HG02884 (cell line): ENCODE measurements at regions not wholly inside any gene's neighbourhood (a gene's known extent, or its start where the extent isn't known, plus 50 kb on each side); places are given as distances from the start of the nearest gene placed in this dataset.

Source experiments
- ATAC-seq: cut with Tn5 transposase; IDR thresholded peaks from one replicate; pipeline ENCODE4 v1.9.1; 2021; ENCODE audit warnings: mild to moderate bottlenecking, moderate library complexity; ENCODE audit not compliant: unreplicated experiment

GRCh38 chr20:24718277-24718676 lies 230.8 kb upstream of the CST7 start:
- ATAC-seq = no peak

- no peak for ATAC-seq
These were observed 230.4 kb upstream of the CST7 start for GRCh38 chr20:24718696-24719095.

DNA sequence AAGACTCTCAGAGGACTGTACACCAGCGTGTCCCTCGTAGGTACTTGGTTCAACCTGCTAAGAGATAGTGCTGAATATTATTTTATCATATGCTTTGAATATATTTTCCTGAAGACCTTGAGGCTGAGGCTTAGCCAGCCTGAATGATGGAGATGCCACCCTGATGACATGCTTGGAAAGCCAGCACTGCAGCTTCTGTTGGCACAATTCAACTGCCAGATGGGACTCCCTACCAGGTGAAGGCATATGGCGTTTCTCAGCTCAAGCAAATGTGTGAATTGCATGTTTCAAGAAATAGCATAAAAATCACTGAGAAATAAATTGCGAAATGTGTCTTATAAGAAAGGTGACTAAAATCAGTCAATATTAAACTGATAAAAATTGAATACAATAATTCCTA lies 228.1 kb upstream of the CST7 start:
- ATAC-seq = no peak

DNA sequence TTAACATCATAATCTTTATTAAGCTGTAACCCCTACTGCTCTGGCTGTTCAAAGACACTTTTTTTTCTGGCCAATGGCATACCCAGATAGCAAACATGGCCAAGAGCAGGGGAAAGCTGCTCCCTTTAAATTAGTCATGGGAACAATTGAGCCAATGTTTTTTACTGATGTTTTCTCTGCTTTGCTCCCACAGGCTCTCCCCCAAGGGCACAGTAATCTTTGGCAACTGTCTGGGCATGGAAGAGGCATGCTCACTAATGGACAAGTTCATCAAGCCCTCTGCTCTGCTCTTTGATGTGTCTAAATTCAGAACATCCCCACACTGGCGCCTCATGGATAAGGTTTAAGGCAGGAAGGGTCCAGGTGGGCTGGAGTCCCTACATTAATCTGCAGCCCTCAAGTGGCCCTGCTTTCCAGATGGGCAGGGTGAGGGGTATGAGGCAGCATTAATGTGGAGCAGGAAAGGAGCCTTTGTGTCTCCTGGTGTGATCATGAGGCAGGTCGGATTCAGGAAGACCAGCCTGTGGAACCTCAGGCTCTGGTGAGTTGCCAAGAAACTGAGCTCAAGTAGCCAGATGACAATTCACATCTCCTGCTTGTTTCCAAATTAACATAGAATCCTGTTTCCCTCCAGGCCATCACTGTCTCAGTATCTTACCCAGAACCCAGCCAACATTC lies 227.0 kb upstream of the CST7 start:
- no peak for ATAC-seq

- ATAC-seq = no peak
These were observed 226.5 kb upstream of the CST7 start for GRCh38 chr20:24722586-24722985.

DNA sequence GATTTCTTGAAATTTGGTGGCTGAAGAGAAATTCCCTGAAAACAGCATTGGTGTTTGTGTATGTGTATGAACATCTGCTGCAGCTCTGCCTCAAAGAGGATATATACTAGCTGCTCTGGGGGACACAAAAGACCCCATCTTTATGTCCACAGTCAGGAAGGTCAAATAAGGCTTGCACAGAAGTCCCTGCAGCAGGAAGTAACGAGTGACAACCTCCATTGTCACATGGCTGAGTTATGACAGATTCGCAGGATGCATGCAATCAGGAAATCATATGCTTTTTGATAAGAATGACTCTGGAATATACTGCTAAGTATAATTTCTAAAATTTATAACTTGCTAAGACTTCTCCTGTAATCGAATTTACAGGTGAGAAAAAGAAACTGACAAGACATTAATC lies 225.9 kb upstream of the CST7 start:
- ATAC-seq = no peak

DNA sequence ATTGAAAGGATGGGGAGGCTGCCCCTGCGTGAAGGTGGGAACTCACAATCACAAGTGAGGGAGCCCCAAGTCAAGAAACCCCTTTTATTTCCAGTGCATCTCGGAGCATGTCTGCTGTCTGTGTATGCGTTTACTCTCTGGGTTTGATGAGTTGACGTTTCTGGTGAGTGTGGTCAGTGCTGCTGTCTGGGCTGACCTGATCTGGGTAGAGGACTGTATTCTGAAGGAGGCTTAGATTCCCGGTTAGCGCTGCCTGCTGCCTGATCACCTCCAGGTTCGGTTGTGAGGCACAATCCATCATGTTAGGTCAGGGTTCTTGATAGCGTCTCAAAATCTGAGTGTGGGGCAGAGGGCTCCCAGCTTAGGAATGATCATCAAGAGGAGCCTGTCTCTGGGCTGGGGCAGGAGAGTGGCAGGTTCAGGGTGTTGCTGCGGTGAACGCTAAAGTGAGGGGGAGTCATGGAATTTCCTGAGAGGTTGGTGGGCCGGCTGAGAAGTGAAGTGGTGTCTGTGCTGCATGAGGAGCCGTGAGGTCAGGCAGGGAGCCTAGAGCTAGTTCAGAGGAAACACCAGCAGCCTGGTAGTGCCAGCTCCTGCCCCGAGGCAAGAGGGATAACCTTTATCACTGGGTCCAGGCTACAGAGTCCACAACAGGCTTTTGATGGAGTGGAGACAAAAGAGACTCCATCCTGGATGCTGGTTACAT lies 225.3 kb upstream of the CST7 start:
- ATAC-seq = no peak

DNA sequence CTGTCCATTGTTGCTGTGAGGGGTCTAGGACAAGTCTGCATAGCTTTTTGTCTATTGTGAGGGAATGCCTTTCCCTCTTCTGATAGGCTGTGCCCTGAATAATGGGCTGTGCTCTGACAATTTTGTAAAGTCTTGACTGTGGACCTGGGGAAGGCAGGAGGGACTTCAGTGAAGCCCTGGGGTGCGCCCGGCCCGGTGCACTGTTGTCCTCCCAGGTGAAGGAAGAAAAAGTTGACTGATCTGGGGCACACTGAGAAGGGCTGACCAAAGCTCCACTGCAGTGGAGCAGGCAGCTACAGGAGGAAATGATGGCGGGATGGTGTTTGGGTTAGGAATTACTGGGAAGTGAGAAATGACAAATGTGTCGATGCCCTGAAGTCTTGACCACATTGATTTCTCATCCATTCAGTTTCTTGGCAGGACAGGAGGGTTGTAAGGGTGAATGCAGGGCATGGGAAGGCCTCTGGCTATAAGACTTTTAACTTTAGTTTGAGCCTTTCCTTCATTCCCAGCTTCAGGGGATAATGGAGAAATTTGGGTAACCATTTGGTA lies 224.0 kb upstream of the CST7 start:
- no peak for ATAC-seq

DNA sequence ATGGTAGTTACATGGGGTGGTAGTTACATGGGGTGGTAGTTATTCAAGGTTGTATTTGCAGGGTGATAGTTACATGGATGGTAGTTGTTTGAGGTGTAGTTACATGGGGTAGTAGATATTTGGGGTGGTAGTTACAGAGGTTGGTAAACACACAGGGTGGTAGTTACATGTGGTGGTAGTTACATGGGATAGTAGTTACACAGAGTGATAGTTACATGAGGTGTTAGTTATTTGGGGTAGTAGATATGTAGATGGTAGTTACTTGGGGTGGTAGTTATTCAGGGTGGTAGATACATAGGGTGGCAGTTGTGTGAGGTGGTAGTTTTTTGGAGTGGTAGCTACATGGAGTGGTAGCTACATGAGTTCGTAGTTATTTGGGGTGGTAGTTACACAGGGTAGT lies 221.3 kb upstream of the CST7 start:
- ATAC-seq = no peak

DNA sequence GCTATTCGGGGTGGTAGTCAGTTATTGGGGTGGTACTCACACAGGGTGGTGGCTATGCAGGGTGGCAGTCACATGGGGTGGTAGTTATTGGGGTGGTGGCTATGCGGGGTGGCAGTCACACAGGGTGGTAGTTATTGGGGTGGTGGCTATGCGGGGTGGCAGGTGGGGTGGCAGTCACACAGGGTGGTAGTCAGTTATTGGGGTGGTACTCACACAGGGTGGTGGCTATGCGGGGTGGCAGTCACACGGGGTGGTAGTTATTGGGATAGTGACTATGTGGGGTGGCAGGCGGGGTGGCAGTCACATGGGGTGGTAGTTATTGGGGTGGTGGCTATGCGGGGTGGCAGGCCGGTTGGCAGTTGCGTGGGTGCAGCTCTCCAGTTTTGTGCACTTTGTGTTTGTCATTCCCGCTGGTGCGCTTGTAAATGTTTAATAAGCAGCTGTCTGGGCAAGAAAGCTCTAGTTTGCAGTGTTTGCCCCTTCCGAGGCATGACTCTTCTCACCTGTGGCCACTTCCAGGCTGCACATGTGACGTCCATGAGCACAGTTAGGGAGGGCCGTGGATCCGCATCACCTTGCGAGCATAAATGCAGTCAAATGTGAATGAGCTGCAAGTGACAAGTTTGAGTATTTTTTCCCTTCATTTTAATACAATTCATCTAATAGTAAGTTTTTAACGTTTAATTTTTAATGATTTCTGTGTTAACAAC lies 219.0 kb upstream of the CST7 start:
- no peak for ATAC-seq

GRCh38 chr20:24730750-24731149 lies 218.3 kb upstream of the CST7 start:
- ATAC-seq = no peak

DNA sequence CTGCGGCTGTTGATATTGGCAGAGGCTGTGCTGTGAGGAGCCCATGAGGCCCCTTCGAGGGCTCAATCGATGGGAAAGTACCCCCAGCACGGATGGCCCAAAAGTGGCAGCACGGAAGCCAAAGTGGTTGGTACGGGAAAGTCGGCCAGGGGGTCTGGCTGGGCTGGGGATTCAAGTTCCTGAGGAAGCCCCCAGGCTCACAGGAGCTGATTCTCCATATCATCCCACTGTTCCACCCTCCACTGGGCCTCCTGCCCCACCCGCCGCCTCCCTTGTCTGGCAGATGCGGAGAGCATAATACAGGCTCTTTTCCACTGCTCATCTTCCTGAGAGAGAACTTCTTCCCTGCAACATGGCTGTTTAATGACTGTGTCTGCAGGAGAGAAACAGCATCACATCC lies 217.8 kb upstream of the CST7 start:
- ATAC-seq = no peak

DNA sequence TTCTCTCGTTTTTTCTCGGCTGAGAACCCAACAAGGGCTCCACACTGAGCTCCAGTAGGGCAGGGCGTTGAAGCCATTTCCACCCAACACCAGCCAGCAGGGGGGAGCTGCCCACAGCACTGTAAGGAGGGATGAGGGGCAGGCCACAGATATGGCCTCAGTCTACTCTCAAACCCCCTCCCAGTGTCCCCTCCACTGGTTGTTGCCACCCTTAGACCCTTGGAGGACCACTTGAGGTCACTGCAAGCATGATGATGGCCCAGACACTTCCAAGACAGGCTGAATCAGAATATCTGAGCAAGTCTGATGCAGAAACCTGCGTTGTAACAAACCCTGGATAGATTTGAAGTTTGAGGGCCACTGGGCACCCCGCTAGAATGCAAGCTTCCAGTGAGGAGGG lies 217.0 kb upstream of the CST7 start:
- ATAC-seq = no peak

- no peak for ATAC-seq
These were observed 216.5 kb upstream of the CST7 start for GRCh38 chr20:24732599-24732998.

GRCh38 chr20:24733416-24733815 lies 215.7 kb upstream of the CST7 start:
- no peak for ATAC-seq

- no peak for ATAC-seq
These were observed 214.9 kb upstream of the CST7 start for GRCh38 chr20:24734139-24734538.

- ATAC-seq = no peak
These were observed 213.8 kb upstream of the CST7 start for GRCh38 chr20:24735263-24735662.

DNA sequence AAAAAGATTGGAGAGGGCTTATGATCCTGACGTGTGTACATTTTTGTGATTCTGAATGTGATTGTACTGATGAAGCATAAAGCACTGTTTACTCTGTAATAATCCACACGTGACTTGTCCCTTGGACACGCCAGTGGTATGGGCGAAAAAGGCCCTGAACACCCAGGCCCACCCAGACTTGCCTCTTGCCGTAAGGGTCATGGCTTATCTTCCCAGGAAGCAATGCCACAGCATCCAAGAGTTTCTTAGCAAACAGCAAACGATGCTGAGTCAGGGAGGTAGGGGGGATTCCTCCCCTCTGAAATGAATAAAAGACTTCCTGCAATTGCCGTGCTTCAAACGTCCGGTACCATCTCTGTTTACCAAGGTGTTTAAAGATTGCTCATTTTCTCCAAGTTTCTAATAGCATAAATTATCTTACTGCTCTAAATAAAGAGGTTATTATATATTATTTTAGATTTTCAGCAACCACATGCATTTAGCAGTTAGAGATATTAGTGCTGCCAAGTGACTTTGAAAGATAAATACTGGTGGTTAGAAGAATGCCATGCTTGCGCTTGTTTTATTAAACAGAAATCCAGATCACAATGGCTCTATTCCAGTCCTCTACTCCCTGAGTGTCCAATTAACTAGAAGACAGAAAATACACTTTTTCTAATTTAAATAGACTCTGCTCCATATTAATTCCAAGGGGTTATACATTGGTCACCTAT lies 212.8 kb upstream of the CST7 start:
- no peak for ATAC-seq

GRCh38 chr20:24736844-24737211 lies 212.2 kb upstream of the CST7 start:
- no peak for ATAC-seq

- ATAC-seq = no peak
These were observed 211.7 kb upstream of the CST7 start for GRCh38 chr20:24737212-24737850.
